DOHH2 (cell line): ENCODE measurements at regions not wholly inside any gene's neighbourhood (a gene's known extent, or its start where the extent isn't known, plus 50 kb on each side); places are given as distances from the start of the nearest gene placed in this dataset.

Source experiments
- EZH2phosphoT487 ChIP-seq: fragments of 200-600 bp; sonication (generic); IDR thresholded peaks from 2 replicates; pipeline ENCODE4 v1.6.1; 2017; ENCODE audit warnings: borderline replicate concordance, mild to moderate bottlenecking, antibody characterized with exemption, low read length, moderate library complexity, mixed read lengths
- TF ChIP-seq, protein P1 (sequence below): fragments of 200-600 bp; sonication (generic); IDR thresholded peaks from one replicate; pipeline ENCODE4 v1.5.1; 2014; ENCODE audit warnings: antibody characterized with exemption, mild to moderate bottlenecking, low read depth, low read length; ENCODE audit not compliant: poor library complexity, severe bottlenecking

DNA sequence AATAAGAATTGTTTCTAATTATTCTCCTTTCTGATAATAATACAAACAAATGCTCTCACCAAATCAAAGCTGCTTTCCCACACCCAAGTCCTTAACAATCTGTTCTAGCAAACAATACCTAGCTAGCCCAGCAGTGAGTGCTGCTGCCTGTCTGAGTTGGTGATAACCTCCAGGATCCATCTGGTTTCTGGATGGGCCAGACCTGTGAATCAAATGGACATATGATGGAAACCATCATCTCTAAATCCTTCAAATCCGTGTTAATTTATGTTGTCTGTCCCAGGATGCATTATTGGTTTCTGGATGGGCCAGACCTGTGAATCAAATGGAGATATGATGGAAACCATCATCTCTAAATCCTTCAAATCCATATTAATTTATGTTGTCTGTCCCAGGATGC, 1230.0 kb downstream of the AMY1C start:
- TF ChIP-seq, protein P1, sequence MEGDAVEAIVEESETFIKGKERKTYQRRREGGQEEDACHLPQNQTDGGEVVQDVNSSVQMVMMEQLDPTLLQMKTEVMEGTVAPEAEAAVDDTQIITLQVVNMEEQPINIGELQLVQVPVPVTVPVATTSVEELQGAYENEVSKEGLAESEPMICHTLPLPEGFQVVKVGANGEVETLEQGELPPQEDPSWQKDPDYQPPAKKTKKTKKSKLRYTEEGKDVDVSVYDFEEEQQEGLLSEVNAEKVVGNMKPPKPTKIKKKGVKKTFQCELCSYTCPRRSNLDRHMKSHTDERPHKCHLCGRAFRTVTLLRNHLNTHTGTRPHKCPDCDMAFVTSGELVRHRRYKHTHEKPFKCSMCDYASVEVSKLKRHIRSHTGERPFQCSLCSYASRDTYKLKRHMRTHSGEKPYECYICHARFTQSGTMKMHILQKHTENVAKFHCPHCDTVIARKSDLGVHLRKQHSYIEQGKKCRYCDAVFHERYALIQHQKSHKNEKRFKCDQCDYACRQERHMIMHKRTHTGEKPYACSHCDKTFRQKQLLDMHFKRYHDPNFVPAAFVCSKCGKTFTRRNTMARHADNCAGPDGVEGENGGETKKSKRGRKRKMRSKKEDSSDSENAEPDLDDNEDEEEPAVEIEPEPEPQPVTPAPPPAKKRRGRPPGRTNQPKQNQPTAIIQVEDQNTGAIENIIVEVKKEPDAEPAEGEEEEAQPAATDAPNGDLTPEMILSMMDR: no peak
- no peak for TF ChIP-seq EZH2phosphoT487
